ENCODE measurements at regions not wholly inside any gene's neighbourhood (a gene's known extent, or its start where the extent isn't known, plus 50 kb on each side); places are given as distances from the start of the nearest gene placed in this dataset.

DNA sequence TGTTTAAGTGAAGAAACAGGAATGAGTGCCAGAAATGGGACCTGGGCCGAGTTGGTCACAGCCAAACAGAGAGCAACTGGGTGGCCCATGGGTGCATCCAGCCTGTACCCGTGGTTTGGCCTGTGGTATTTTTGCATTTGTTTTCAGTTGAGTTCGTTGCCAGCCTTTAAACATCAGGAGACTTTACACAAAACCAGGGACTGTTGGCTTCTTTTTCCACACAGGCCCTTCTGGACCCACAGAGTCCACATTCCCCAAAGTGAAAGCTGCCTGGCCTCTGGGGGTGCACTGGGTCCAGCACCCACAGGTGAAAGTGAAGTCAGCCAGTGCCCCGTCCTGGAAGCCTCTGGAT, 54.1 kb upstream of the TNS3 start:
- no peak for DNase-seq

DNA sequence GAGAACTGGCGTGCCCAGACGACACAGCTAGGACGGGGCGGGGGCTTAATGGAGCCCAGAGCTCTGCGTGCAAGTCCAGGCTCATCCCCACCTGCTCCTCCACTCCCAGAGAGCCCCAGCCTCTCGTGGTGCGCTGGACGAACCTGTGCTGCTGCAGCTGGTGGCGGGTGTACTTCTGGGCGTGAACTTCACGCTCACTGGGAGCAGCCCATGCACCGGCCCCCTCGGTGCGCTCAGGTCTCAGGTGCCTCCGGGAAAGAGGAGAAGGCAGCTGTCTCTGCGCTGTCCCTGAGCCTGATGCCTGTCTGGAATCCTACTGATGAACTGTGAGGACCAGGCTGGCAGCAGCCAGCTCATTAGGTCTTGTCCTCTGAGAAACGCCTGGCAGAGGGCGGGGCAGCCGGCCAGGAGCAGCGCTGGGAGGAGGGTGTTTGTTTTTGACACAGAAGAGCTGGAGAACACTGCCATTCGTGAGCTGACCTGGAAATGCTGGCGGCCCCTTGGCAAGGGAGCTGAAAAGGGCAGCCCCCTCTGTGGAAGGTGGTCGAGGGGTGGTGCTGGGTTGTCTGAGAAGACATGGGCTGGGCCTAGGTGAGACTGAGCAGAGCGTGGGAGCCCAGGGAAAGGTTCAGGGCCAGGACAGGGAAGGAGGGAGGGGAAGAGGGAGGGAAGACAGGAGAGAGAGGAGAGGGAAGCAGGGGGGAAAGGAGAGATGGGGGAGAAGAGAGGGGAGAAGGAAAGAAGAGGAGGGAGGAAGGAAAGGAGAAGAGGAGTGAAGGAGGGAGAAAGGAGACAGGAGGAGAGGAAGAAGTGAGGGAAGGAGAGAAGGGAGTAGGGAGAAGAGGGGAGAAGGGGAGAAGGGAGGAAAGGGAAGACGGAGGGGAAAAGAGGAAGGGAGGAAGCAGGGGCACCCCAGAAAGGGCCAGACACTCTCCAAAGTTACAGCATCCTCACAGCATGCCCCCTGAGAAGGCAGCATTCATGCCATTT, 53.5 kb upstream of the TNS3 start:
- DNase-seq: no peak

DNA sequence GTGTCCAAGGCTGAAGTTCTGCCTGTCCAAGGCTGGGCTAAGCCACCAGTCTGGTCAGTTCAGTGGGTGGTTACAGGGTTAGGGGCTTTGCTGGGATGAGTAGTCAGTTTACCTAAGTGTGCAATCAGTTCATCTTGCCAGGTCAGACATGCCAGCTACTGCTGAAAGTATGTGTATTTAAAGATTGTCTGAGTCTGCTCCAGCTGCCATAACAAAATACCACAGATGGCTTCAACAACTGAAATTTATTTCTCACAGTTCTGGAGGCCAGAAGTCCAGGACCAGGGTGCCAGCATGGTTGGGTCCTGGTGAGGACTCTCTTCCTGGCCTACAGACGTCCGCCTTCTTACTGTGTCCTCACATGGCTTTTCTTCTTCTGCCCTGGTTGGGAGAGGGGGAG, 52.4 kb upstream of the TNS3 start:
- no peak for DNase-seq

DNA sequence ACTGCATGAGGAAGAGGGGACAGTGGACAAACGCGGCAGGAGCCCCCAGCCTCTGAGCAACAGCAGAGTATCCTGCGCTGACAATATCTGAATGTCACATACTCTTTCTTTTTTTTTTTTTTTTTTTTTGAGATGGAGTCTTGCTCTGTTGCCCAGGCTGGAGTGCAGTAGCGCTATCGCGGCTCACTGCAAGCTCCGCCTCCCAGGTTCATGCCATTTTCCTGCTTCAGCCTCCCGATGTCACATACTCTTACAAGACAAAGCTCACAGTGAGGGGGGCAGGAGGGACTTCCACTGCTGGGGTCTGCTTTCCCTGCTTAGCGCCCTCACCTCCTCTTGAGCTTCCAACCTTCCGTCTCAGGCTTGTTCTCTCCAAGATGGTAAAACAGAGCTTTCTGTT, 51.2 kb upstream of the TNS3 start:
- DNase-seq: no peak

Measured in OCI-M1 (cell line).